HUDEP-2 (cell line): ENCODE measurements at regions not wholly inside any gene's neighbourhood (a gene's known extent, or its start where the extent isn't known, plus 50 kb on each side); places are given as distances from the start of the nearest gene placed in this dataset.

ENCODE experiments used
- DNase-seq, 76 experiments: peaks; one replicate each; lab custom pipeline; 2025; ENCODE audit not compliant: unreplicated experiment in 76 of 76; lab: John Stamatoyannopoulos, UW

- no peak for DNase-seq
These were observed 105.5 kb upstream of the PAPPA start for GRCh38 chr9:116048081-116048480.

- no peak for DNase-seq
These were observed 104.1 kb upstream of the PAPPA start for GRCh38 chr9:116049456-116049855.

GRCh38 chr9:116051528-116051927 lies 102.1 kb upstream of the PAPPA start:
- DNase-seq: no peak

- DNase-seq: no peak
These were observed 98.1 kb upstream of the PAPPA start for GRCh38 chr9:116055536-116055935.

DNA sequence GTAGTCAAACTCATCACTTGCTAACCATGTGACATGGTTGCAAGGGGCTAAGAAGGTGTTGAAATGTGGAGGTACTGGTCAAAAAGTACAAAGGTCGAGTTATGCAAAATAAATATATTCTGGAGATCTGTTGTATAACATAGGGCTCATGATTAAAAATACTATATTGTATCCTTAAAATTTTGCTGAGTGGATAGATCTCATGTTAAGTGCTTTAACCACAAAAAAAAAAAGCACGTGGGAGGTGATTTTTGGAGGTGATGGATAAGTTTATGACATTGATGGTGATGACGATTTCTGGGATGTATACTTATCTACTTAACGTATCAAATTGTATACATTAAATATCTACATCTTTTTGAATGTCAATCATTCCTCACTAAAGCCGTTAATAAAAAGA lies 96.2 kb upstream of the PAPPA start:
- no peak for DNase-seq

DNA sequence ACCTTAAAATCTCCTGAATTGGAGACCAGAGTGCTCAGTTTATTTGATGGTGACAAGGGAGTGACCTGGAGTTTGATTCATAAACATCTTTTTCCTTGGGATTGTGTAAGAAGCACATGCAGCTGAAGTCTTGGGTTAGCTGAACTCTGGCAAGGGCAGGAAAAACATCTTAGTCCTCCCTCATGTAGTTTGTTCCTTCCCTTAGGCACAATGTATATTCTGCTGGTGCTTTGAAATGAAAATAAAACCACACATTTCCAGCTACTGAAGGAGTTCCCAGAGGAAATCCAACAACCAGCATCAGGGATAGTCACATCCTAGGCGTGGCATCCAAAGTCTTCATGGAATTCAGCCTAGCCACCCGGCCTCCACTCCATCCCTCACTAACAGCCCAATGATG lies 95.2 kb upstream of the PAPPA start:
- no peak for DNase-seq

DNA sequence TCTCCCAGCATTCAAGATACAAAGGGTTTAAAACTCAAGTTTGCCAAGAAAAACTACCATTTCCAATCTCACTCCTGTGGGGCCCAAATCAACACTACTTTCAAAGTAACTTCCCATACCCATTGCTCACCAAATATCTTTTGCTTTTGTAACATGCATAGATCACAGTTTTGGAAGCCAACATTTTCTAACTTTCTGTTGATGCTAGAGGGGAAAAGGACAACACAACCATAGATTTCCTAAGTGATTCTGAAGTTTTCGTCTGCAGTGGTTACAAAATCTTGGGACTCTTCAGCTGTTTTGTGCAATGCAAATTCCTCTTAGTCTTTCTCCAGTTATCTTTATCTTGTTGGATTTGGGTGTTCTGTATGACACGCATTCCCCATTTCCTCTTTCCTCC lies 94.1 kb upstream of the PAPPA start:
- DNase-seq: no peak

GRCh38 chr9:116060631-116061030 lies 93.0 kb upstream of the PAPPA start:
- DNase-seq: no peak

- DNase-seq: no peak
These were observed 91.9 kb upstream of the PAPPA start for GRCh38 chr9:116061546-116062205.

- no peak for DNase-seq
These were observed 91.4 kb upstream of the PAPPA start for GRCh38 chr9:116062206-116062550.

DNA sequence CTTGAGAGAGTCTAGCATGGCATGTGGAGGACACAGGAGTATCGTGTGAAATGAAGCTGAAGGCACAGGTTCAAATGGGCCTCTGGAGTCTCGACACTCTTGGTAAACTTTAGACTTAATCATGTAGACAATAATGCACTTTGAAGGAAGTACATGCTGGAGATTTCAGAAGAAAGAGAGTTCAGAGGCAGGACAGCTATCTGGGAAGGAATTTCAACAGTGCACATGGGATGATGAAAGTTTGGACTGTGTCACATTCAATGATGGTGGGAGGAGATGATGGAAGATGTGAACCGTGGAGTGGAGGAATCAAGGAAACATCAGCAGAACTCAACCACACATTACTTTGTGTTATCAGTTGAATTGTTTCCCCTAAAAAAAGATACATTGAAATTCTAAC lies 88.6 kb upstream of the PAPPA start:
- no peak for DNase-seq

DNA sequence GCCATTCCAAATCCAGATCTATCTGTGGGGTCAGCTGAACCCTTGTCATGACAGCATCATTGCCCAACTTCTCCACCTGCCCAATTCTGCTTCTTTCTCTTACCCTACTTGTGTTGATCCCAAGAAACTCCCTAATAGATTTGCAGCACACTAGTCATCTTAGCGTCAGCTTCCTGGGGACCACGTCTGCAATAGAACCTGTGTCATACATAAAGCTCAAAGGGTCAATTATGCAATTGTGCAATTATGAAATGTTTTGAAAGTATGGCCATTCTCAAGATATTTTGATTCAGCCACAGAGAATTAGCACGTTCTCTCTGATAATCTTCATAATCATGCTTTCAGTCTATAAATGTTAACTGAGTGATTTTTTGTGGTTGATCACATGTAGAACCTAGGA lies 87.4 kb upstream of the PAPPA start:
- DNase-seq: no peak

- DNase-seq: no peak
These were observed 86.0 kb upstream of the PAPPA start for GRCh38 chr9:116067566-116067965.

- no peak for DNase-seq
These were observed 83.2 kb upstream of the PAPPA start for GRCh38 chr9:116070256-116070914.

GRCh38 chr9:116072046-116072445 lies 81.5 kb upstream of the PAPPA start:
- DNase-seq: no peak

DNA sequence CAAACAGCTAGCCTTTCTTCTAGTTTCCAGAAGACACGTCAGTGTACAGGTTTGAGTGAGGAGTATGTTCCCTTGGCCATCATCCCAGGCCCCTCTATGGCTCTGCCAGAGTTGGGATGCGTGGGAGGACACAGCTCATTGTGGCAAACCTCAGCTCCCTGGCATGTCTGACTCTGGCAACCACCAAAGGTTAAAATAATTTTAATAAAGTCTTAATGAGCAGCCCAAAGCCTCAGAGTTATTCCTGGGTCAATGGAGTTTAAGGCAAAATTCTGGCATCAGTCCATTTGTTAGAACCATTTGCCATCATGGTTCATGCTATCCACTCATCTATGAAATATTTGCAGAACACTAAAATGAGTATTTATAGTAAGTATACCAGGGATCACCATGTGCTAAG lies 79.8 kb upstream of the PAPPA start:
- DNase-seq: no peak

GRCh38 chr9:116074658-116075057 lies 78.9 kb upstream of the PAPPA start:
- no peak for DNase-seq

- no peak for DNase-seq
These were observed 78.4 kb upstream of the PAPPA start for GRCh38 chr9:116075191-116075590.

DNA sequence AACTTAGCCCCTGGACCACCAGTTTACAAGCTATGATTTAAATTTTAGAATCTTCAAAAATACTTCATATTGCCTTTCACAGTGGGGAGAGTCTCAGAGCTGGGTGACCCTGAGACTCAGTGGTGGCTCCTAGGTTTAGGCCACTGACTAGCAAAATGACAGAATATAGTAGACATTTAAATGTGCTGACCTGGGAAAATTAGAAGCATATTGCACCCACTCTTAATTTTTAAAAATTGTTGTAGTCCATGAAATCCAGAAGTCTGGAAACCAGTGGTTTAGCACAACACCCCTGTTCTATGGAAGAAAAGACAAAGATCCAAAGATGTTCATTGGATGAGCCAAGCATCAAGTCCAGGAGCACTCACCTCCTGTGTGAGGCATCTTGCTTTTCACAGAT lies 75.0 kb upstream of the PAPPA start:
- no peak for DNase-seq

- DNase-seq: no peak
These were observed 73.0 kb upstream of the PAPPA start for GRCh38 chr9:116080561-116080960.

- no peak for DNase-seq
These were observed 72.0 kb upstream of the PAPPA start for GRCh38 chr9:116081435-116082115.

DNA sequence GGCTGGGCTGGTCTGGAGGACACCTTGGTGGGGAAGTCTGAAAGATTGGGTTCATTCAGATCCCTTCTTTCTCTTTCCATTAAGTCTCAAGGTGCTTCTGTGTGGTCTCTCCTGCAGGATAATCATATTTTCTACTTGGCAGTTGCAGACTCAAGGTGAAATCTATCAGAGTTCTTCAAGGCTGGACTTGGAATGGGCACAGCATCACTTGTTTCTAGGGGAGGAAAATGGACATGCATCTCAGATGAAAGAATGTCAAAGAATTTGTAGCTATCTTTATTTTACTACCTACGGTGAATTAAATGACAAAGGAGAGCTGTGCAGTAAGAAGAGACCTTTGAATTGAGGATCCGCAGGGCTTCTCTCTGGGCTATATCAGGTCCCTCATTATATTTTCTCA lies 69.8 kb upstream of the PAPPA start:
- no peak for DNase-seq
